K562 (cell line): ENCODE measurements at regions not wholly inside any gene's neighbourhood (a gene's known extent, or its start where the extent isn't known, plus 50 kb on each side); places are given as distances from the start of the nearest gene placed in this dataset.
A peak's percentile ranks its signal among the peaks of the same experiment; 100 is the strongest.

Experiments
- ATAC-seq: fragments of 200-7000 bp; cut with Tn5 transposase; 3 replicates; pipeline ENCODE4 v1.9.1; 2020; ENCODE audit warnings: moderate library complexity
- BruUV-seq: library from RNA; stranded (reverse); fragments of 400-500 nt; replicated peaks from 2 replicates; lab custom pipeline; 2021; lab: Mats Ljungman, UMichigan
- CTCF ChIA-PET: fragments of 300-600 bp; formaldehyde crosslinking; extraction: SDS; loops from one replicate; lab custom pipeline; 2021; ENCODE audit warnings: low intra/inter-chr PET ratio; lab: Yijun Ruan, JAX
- POLR2A ChIA-PET: fragments of 300-600, 350-650 bp; sonication (Branson Sonifier 250); formaldehyde crosslinking; extraction: SDS; loops from one replicate; lab custom pipeline; 2021; ENCODE audit warnings: antibody characterized with exemption, inconsistent platforms; lab: Yijun Ruan, JAX
- DNase-seq, 4 experiments: peaks; one replicate each; pipeline versions ENCODE4 v3.0.0 to v3.0.0-alpha.2; 2011 to 2018; ENCODE audit warnings: low spot score in 3 of 4, mixed read lengths in 3 of 4; ENCODE audit errors: extremely low read depth in 1 of 4
- FAIRE-seq: peaks from 2 replicates; lab custom pipeline; 2011; peaks lifted over from hg19 to GRCh38; lab: Jason Lieb, UNC
- H2AFZ ChIP-seq: 2 replicates; pipeline ENCODE4 v1.6.0; 2011; ENCODE audit warnings: low read depth, low read length, control low read depth, inconsistent platforms
- H3K27ac ChIP-seq: fragments of 200-600 bp; 3 replicates; pipeline ENCODE4 v1.8.0; 2011; ENCODE audit warnings: low read depth, mild to moderate bottlenecking, control low read depth, inconsistent platforms, low read length, moderate library complexity, mixed read lengths; ENCODE audit errors: extremely low read depth
- H3K27me3 ChIP-seq, 2 experiments: fragments of 300-600 bp in 1 of 2; 2 replicates in 1 of 2; 3 replicates in 1 of 2; pipeline versions ENCODE4 v1.6.0 to v1.8.0; 2011; ENCODE audit warnings: inconsistent platforms in 2 of 2, low read length in 2 of 2, mild to moderate bottlenecking in 1 of 2, mixed read lengths in 1 of 2, moderate library complexity in 1 of 2; ENCODE audit not compliant: control insufficient read depth in 2 of 2, insufficient read depth in 2 of 2
- H3K36me3 ChIP-seq: fragments of 300-600 bp; 3 replicates; pipeline ENCODE4 v1.8.0; 2011; ENCODE audit warnings: mild to moderate bottlenecking, low read length, inconsistent platforms; ENCODE audit not compliant: control insufficient read depth, insufficient read depth
- H3K4me1 ChIP-seq, 2 experiments: fragments of 200-600 bp in 1 of 2; replicated peaks in 1 of 2; 2 replicates in 1 of 2; 3 replicates in 1 of 2; pipeline versions ENCODE4 v1.5.1 to v1.8.0; 2011; ENCODE audit warnings: inconsistent platforms in 2 of 2, low read length in 2 of 2, mild to moderate bottlenecking in 1 of 2, mixed read lengths in 1 of 2, moderate library complexity in 1 of 2; ENCODE audit not compliant: control insufficient read depth in 2 of 2, insufficient read depth in 2 of 2
- H3K4me2 ChIP-seq: 2 replicates; pipeline ENCODE4 v1.6.1; 2011; ENCODE audit warnings: low read length, control low read depth, inconsistent platforms, mixed read lengths; ENCODE audit not compliant: insufficient read depth
- H3K4me3 ChIP-seq: fragments of 200-600 bp; sonication (generic), shearing (Covaris generic); 2 replicates; pipeline ENCODE4 v1.5.1; 2016; ENCODE audit warnings: control low read depth, inconsistent platforms
- H3K79me2 ChIP-seq: fragments of 200-600 bp; 3 replicates; pipeline ENCODE4 v1.8.0; 2011; ENCODE audit warnings: low read length, inconsistent platforms; ENCODE audit not compliant: control insufficient read depth, insufficient read depth
- H3K9ac ChIP-seq, 2 experiments: 2 replicates each; pipeline versions ENCODE4 v1.6.0 to v1.6.1; 2011; ENCODE audit warnings: low read depth in 2 of 2, low read length in 2 of 2, control low read depth in 1 of 2, inconsistent platforms in 1 of 2, mild to moderate bottlenecking in 1 of 2, mixed read lengths in 1 of 2; ENCODE audit not compliant: insufficient read depth in 1 of 2
- H3K9me1 ChIP-seq: one replicate; pipeline ENCODE4 v1.6.0; 2011; ENCODE audit warnings: inconsistent platforms, mild to moderate bottlenecking, low read length, moderate library complexity; ENCODE audit not compliant: control insufficient read depth, insufficient read depth
- H3K9me3 ChIP-seq: replicated peaks from 2 replicates; pipeline ENCODE4 v1.5.1; 2011; ENCODE audit warnings: low read depth, low read length, inconsistent platforms; ENCODE audit not compliant: control insufficient read depth, insufficient read depth
- H4K20me1 ChIP-seq: replicated peaks from 2 replicates; pipeline ENCODE4 v1.6.1; 2011; ENCODE audit warnings: low read length, inconsistent platforms, mixed read lengths; ENCODE audit not compliant: control insufficient read depth, insufficient read depth
- CREB1 ChIP-seq, 2 experiments: sonication (generic) in 1 of 2; formaldehyde crosslinking in 1 of 2; IDR thresholded peaks; 2 replicates each; pipeline versions ENCODE4 v1.6.1 to v1.8.0; 2012 to 2022; ENCODE audit warnings: inconsistent platforms in 1 of 2, mild to moderate bottlenecking in 1 of 2, missing genetic modification reagents in 1 of 2, moderate library complexity in 1 of 2
- FOXA3 ChIP-seq, 2 experiments: fragments of 450-650 bp in 1 of 2; sonication (generic) in 1 of 2; formaldehyde crosslinking; IDR thresholded peaks in 1 of 2; conservative IDR thresholded peaks in 1 of 2; 2 replicates each; pipeline versions ENCODE4 v1.4.0 to v1.8.0; 2020 to 2022; ENCODE audit warnings: mild to moderate bottlenecking in 2 of 2, missing genetic modification reagents in 1 of 2
- FOXM1 ChIP-seq, 2 experiments: fragments of 450-650 bp in 1 of 2; sonication (generic) in 1 of 2; formaldehyde crosslinking in 1 of 2; IDR thresholded peaks; 2 replicates each; pipeline versions ENCODE4 v1.6.1 to v1.9.0; 2017 to 2022; ENCODE audit warnings: low read depth in 2 of 2, mild to moderate bottlenecking in 2 of 2, missing genetic modification reagents in 1 of 2, moderate library complexity in 1 of 2
- GATAD2B ChIP-seq: fragments of 450-650 bp; IDR thresholded peaks from 2 replicates; pipeline ENCODE4 v1.6.1; 2017; ENCODE audit warnings: mild to moderate bottlenecking, borderline replicate concordance
- HDAC2 ChIP-seq: fragments of 450-650 bp; IDR thresholded peaks from 2 replicates; pipeline ENCODE4 v1.6.1; 2016; ENCODE audit warnings: mild to moderate bottlenecking
- NRF1 ChIP-seq, 2 experiments: fragments of 450-650 bp; IDR thresholded peaks in 1 of 2; conservative IDR thresholded peaks in 1 of 2; 2 replicates each; pipeline ENCODE4 v1.6.1; 2014; ENCODE audit warnings: mild to moderate bottlenecking in 2 of 2
- RBM15 ChIP-seq: fragments of 200-400 bp; formaldehyde crosslinking; IDR thresholded peaks from 2 replicates; pipeline ENCODE4 v1.6.1; 2018; ENCODE audit warnings: mild to moderate bottlenecking, low read length, moderate library complexity; ENCODE audit not compliant: insufficient read depth
- SPI1 ChIP-seq: IDR thresholded peaks from 2 replicates; pipeline ENCODE4 v1.6.1; 2011; ENCODE audit warnings: low read depth, low read length, control low read depth, borderline replicate concordance
- TAF1 ChIP-seq: IDR thresholded peaks from 2 replicates; pipeline ENCODE4 v1.6.1; 2011; ENCODE audit warnings: mild to moderate bottlenecking, low read length, moderate library complexity; ENCODE audit not compliant: insufficient read depth, control insufficient read depth, severe bottlenecking; ENCODE audit errors: extremely low read depth
- ZNF134 ChIP-seq: fragments of 250-450 bp; sonication (Bioruptor Pico); conservative IDR thresholded peaks from 2 replicates; pipeline ENCODE4 v1.4.0; 2020
- ZNF76 ChIP-seq: fragments of 250-450 bp; sonication (Bioruptor Pico); IDR thresholded peaks from 2 replicates; pipeline ENCODE4 v1.4.0; 2020; ENCODE audit warnings: mild to moderate bottlenecking, moderate library complexity, borderline replicate concordance
- WGBS: fragments of 100-300 bp; shearing (Covaris generic); methylation state at CpG from one replicate; pipeline ENCODE4 v1.1.6; 2016; ENCODE audit warnings: low coverage, mixed read lengths; ENCODE audit not compliant: insufficient coverage; ENCODE audit errors: missing lambda C conversion rate; 5-methylcytosine and 5-hydroxymethylcytosine counted together
- in situ Hi-C: fragments of 300-500 bp; cut with MboI; formaldehyde crosslinking; loops from 4 replicates; pipeline ENCODE4 v1.15.0; 2018; ENCODE audit warnings: inconsistent platforms, mixed read lengths
- intact Hi-C: fragments of 100-400 bp; cut with micrococcal nuclease; formaldehyde crosslinking; loops from 2 replicates; pipeline ENCODE4 v1.14.2; 2022

- TF ChIP-seq GATAD2B (no peak), TAF1 (no peak), ZNF134 (no peak), FOXM1 (IDR thresholded peaks at IDR 0.05; ENCODE audit: low read depth) (no peak), FOXM1 (CRISPR knock-in tag; IDR thresholded peaks at IDR 0.05; ENCODE audit: low read depth) (no peak), CREB1 (IDR thresholded peaks at IDR 0.05) (no peak), CREB1 (CRISPR knock-in tag; IDR thresholded peaks at IDR 0.05) (no peak), RBM15 (no peak), NRF1 (conservative IDR thresholded peaks at IDR 0.05 in 1 of 2, IDR thresholded peaks at IDR 0.05 in 1 of 2) (no peak), FOXA3 (CRISPR knock-in tag; conservative IDR thresholded peaks at IDR 0.05 in 1 of 2, IDR thresholded peaks at IDR 0.05 in 1 of 2) (no peak), HDAC2 (no peak)
Observed at GRCh38 chr6:166027761-166028160, 139.9 kb downstream of the TBXT start (continued).

- no peaks in the 10 kb centered on the region for H3K79me2 ChIP-seq
- H3K4me2 ChIP-seq = no peak overlapping the region
- DNase-seq (no peak), FAIRE-seq (no peak), ATAC-seq (peak; percentile 52)
- no peaks in the 10 kb centered on the region for H3K9me3 ChIP-seq
- no TSS peak for BruUV-seq
- WGBS = 1% methylated on average over 8 of the region's 8 CpGs
- in situ Hi-C loops (no loop called here), intact Hi-C loops (no loop called here)
- ChIA-PET CTCF (no interaction called here), POLR2A (interaction anchor here (0.6 kb wide), 1 partner anchor 20 kb away, joined by 3 read pairs; no protein-coding TSS in a partner anchor)
- H3K9me1 ChIP-seq = no peaks in the 10 kb centered on the region
- H2AFZ ChIP-seq = no peak overlapping the region
- no peaks in the 10 kb centered on the region for H3K4me1 ChIP-seq
- H3K27ac ChIP-seq = no peak overlapping the region
- no peak overlapping the region for H3K4me3 ChIP-seq
- TF ChIP-seq ZNF76 (CRISPR knock-in tag) (no peak), SPI1 (peak; percentile 75)
- no peaks in the 10 kb centered on the region for H4K20me1 ChIP-seq
- H3K9ac ChIP-seq = no peak overlapping the region
- H3K36me3 ChIP-seq = no peaks in the 10 kb centered on the region
- H3K27me3 ChIP-seq = no peaks in the 10 kb centered on the region
Observed at GRCh38 chr6:166026586-166027126, 141.0 kb downstream of the TBXT start.
